Gastroesophageal sphincter (tissue), 4 donors: ENCODE measurements at regions not wholly inside any gene's neighbourhood (a gene's known extent, or its start where the extent isn't known, plus 50 kb on each side); places are given as distances from the start of the nearest gene placed in this dataset.

Experiments
- ATAC-seq: fragments of 150-250 bp; one replicate; pipeline ENCODE4 v1.9.1; 2016; ENCODE audit warnings: mild to moderate bottlenecking, moderate library complexity
- H3K27ac ChIP-seq, 4 donors: fragments of 200-600 bp; sonication (generic) in 3 of 4; 1 replicate in 3 of 4; 2 replicates in 1 of 4; pipeline ENCODE4 v1.5.1; 2016 to 2019
- H3K27me3 ChIP-seq: fragments of 200-600 bp; sonication (generic); one replicate; pipeline ENCODE4 v1.5.1; 2019
- H3K36me3 ChIP-seq, 2 donors: fragments of 200-600 bp; sonication (generic); one replicate each; pipeline ENCODE4 v1.5.1; 2019; ENCODE audit warnings: control low read depth in 1 of 2
- H3K4me1 ChIP-seq, 3 donors: fragments of 200-600 bp; sonication (generic); 1 replicate in 2 of 3; 2 replicates in 1 of 3; pipeline ENCODE4 v1.5.1; 2016 to 2019; ENCODE audit warnings: control low read depth in 2 of 3
- H3K4me3 ChIP-seq, 2 donors: fragments of 200-600 bp; sonication (generic); one replicate each; pipeline ENCODE4 v1.5.1; 2019; ENCODE audit warnings: mild to moderate bottlenecking in 1 of 2, moderate library complexity in 1 of 2
- H3K9me3 ChIP-seq, 3 donors: fragments of 200-600 bp; sonication (generic); one replicate each; pipeline ENCODE4 v1.5.1; 2017 to 2019; ENCODE audit warnings: control low read depth in 2 of 3
- EP300 ChIP-seq: sonication (generic); formaldehyde crosslinking; IDR thresholded peaks from one replicate; pipeline ENCODE4 v1.6.1; 2017; ENCODE audit warnings: antibody characterized with exemption, mild to moderate bottlenecking
- POLR2A ChIP-seq, 2 donors: fragments of 450-650 bp; IDR thresholded peaks; one replicate each; pipeline ENCODE4 v1.6.1; 2017; ENCODE audit warnings: antibody characterized with exemption in 2 of 2, mild to moderate bottlenecking in 2 of 2, moderate library complexity in 1 of 2
- POLR2AphosphoS5 ChIP-seq: sonication (generic); formaldehyde crosslinking; IDR thresholded peaks from one replicate; pipeline ENCODE4 v1.6.1; 2017; ENCODE audit warnings: antibody characterized with exemption
- WGBS, 2 donors: methylation state at CpG; one replicate each; pipeline ENCODE4 v1.1.5; 2018; ENCODE audit warnings: low coverage in 1 of 2; 5-methylcytosine and 5-hydroxymethylcytosine counted together
- TF ChIP-seq, protein P1 (sequence below), 4 experiments: fragments of 200-600 bp in 2 of 4; fragments of 450-650 bp in 2 of 4; sonication (generic) in 1 of 4; IDR thresholded peaks; one replicate each; pipeline ENCODE4 v1.5.1; 2017 to 2019; ENCODE audit warnings: antibody characterized with exemption in 4 of 4, mild to moderate bottlenecking in 2 of 4, moderate library complexity in 2 of 4

DNA sequence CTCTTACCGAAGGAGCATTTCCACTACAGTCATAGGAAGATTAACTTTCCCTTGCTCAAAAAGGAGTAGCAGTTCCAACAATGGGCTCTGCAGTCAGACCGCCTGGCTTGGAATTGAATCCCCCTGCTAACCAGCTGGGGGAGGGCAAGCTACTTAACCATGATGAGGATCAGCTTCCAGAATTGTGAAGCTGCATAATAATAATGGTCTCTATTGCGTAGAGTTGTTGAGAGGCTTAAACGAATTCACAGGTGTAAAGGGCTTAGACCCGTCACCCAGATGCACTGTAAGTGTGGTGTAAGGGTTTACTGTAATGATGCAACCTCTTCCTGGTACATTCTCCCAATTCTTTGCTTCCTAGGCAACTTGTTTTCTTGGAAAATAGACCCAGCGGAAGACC, 185.2 kb upstream of the RGMA start:
- H3K4me3 ChIP-seq: no peak overlapping the region
- H3K4me1 ChIP-seq: no peaks in the 10 kb centered on the region
- H3K9me3 ChIP-seq: peaks cover 0 to 32% (median 3%) of the 10 kb centered on the region in 3 donors
- H3K27me3 ChIP-seq: no peaks in the 10 kb centered on the region
- no peak overlapping the region for H3K27ac ChIP-seq
- no peak for TF ChIP-seq POLR2A (IDR thresholded peaks at IDR 0.05)
- no peak for TF ChIP-seq EP300
- no peak for TF ChIP-seq POLR2AphosphoS5
- TF ChIP-seq, protein P1, sequence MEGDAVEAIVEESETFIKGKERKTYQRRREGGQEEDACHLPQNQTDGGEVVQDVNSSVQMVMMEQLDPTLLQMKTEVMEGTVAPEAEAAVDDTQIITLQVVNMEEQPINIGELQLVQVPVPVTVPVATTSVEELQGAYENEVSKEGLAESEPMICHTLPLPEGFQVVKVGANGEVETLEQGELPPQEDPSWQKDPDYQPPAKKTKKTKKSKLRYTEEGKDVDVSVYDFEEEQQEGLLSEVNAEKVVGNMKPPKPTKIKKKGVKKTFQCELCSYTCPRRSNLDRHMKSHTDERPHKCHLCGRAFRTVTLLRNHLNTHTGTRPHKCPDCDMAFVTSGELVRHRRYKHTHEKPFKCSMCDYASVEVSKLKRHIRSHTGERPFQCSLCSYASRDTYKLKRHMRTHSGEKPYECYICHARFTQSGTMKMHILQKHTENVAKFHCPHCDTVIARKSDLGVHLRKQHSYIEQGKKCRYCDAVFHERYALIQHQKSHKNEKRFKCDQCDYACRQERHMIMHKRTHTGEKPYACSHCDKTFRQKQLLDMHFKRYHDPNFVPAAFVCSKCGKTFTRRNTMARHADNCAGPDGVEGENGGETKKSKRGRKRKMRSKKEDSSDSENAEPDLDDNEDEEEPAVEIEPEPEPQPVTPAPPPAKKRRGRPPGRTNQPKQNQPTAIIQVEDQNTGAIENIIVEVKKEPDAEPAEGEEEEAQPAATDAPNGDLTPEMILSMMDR (IDR thresholded peaks at IDR 0.05): no peak
- no peak for ATAC-seq
- WGBS, 2 donors: 77 to 78% methylated on average over 4 to 5 of the region's 6 CpGs
- no peaks in the 10 kb centered on the region for H3K36me3 ChIP-seq

DNA sequence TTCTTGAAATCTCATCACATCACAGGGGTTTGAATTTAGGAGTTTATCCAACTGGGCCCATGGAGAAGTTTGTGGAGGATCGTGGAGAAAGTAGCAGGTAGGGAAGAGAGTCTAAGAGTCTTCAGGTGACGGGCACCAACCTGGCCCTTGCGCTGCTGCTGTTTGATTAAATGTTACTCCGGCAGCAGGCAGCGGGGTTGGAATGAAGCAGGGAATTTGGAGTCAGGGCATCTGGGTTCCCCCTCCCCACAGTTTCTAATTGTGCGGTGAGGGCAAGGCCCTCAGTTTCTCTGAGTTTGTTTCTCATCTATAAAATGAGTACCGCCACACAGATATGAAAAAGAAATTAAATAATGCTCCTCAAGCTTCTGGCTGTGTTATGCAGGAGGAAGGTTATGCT, 182.9 kb upstream of the RGMA start:
- Histone ChIP-seq H3K36me3 (no peaks in the 10 kb centered on the region), H3K4me1 (no peaks in the 10 kb centered on the region), H3K27me3 (no peaks in the 10 kb centered on the region), H3K4me3 (no peak overlapping the region), H3K27ac (no peak overlapping the region), H3K9me3 (peaks cover 0 to 37% (median 3%) of the 10 kb centered on the region in 3 donors)
- ATAC-seq: no peak
- 91 to 96% methylated on average over 6 to 7 of the region's 7 CpGs for WGBS, 2 donors
- no peak for TF ChIP-seq EP300
- TF ChIP-seq, protein P1 (IDR thresholded peaks at IDR 0.05): no peak
- TF ChIP-seq POLR2AphosphoS5: no peak
- no peak for TF ChIP-seq POLR2A (IDR thresholded peaks at IDR 0.05)

DNA sequence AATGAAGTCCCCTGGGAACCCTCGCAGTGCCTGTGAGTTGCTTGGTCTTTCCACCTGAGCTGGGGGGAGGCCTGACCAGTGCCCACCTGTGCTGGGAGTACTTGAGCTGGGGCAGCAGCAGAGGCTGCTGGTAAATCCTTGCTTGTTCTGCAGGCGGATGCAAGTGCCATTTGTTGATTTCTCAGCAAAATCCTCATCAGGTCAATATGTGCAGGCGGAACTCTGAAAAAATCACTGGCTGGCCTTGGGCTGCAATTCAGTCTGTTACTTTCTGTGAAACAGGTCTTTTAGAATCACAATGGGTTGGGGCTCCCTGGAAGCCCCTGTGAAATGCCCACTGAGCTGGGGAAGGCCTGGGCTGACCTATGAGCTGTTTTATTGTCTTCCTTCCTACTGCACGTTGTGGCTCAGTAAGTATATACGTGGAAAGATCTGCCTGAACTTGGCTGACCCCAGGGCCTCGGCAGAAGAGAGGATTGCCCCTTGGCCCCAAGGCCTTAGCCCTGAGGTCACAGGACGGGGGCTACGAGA, 182.0 kb upstream of the RGMA start:
- WGBS, 2 donors: 49 to 85% methylated on average over 3 to 7 of the region's 8 CpGs
- H3K27ac ChIP-seq: no peak overlapping the region
- no peak for ATAC-seq
- H3K9me3 ChIP-seq: peaks cover 0 to 37% (median 3%) of the 10 kb centered on the region in 3 donors
- no peak overlapping the region for H3K4me3 ChIP-seq
- H3K4me1 ChIP-seq: no peaks in the 10 kb centered on the region
- no peaks in the 10 kb centered on the region for H3K27me3 ChIP-seq
- no peak for TF ChIP-seq EP300
- TF ChIP-seq POLR2AphosphoS5: no peak
- TF ChIP-seq, protein P1 (IDR thresholded peaks at IDR 0.05): no peak
- no peak for TF ChIP-seq POLR2A (IDR thresholded peaks at IDR 0.05)
- no peaks in the 10 kb centered on the region for H3K36me3 ChIP-seq

DNA sequence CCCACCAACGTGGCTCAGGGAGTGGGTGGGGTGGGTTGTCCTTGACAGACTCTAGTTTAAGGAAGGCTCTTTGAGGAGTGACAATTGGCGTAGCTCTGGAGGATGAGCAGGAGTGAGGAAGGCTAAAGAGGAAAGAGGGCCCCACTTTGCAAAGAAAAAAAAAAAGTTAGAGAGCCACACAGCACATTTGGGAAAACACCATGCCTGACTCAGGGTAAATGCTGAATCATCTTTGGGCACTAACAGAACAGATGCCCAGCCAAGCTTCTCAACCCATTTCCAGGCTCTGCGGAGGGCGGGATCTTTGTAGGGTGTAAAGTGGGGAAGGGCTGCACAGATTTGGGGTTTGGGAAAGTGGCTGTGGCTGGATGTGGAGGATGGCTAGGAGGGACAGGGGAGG, 179.1 kb upstream of the RGMA start:
- H3K27me3 ChIP-seq: no peaks in the 10 kb centered on the region
- H3K4me3 ChIP-seq: no peak overlapping the region
- H3K9me3 ChIP-seq: peaks cover 0 to 46% (median 3%) of the 10 kb centered on the region in 3 donors
- no peak overlapping the region for H3K27ac ChIP-seq
- H3K36me3 ChIP-seq: no peaks in the 10 kb centered on the region
- no peak for ATAC-seq
- H3K4me1 ChIP-seq: no peaks in the 10 kb centered on the region
- 60 to 88% methylated on average over 1 to 4 of the region's 4 CpGs for WGBS, 2 donors
- TF ChIP-seq POLR2A (IDR thresholded peaks at IDR 0.05): no peak

DNA sequence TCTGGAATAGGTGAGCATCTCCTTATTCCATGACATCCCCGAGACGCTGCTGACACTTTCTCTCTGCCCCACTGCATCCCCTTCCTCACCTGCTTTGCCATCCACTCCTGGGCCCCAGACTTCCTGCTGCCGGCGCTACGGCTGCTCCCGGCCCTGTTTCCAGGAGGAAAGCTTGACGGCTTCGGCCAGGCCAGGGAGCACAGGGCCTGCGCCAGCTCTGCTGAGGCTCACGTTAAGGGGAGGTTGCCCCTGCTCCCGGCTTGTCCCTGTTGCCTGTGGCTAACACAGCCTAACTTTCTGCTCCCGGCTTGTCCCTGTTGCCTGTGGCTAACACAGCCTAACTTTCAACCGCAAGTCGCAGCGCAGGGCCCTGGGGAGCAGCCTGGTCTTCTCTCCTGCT, 177.3 kb upstream of the RGMA start:
- TF ChIP-seq, protein P1 (IDR thresholded peaks at IDR 0.05): no peak
- TF ChIP-seq EP300: no peak
- TF ChIP-seq POLR2A (IDR thresholded peaks at IDR 0.05): no peak
- no peak for TF ChIP-seq POLR2AphosphoS5
- H3K36me3 ChIP-seq: no peaks in the 10 kb centered on the region
- H3K4me3 ChIP-seq: no peak overlapping the region
- no peaks in the 10 kb centered on the region for H3K4me1 ChIP-seq
- H3K27ac ChIP-seq: no peak overlapping the region
- H3K27me3 ChIP-seq: no peaks in the 10 kb centered on the region
- 79% methylated on average over 9 of the region's 15 CpGs; no CpG with 5 or more reads in 1 of the 2 donors for WGBS, 2 donors
- ATAC-seq: no peak
- H3K9me3 ChIP-seq: peaks cover 0 to 34% (median 3%) of the 10 kb centered on the region in 3 donors
